Left lung (tissue), 4 donors: ENCODE measurements at regions not wholly inside any gene's neighbourhood (a gene's known extent, or its start where the extent isn't known, plus 50 kb on each side); places are given as distances from the start of the nearest gene placed in this dataset.
"Not testable (repeated sequence)": the region's sequence is repeated elsewhere in the genome, so short reads cannot be mapped to it uniquely, and the experiment has no call there.

Experiments used
- ATAC-seq: fragments of 200-7000 bp; cut with Tn5 transposase; one replicate; pipeline ENCODE4 v1.9.1; 2020; ENCODE audit warnings: moderate library complexity
- DNase-seq, 4 donors: peaks; one replicate each; pipeline ENCODE4 v3.0.0-alpha.2; 2013 to 2020
- H3K27ac ChIP-seq, 2 donors: fragments of 200-600 bp; sonication (generic) in 1 of 2; one replicate each; pipeline versions ENCODE4 v1.5.0 to v1.8.0; 2020 to 2021
- H3K27me3 ChIP-seq, 2 donors: fragments of 200-600 bp; sonication (generic) in 1 of 2; one replicate each; pipeline versions ENCODE4 v1.5.0 to v1.8.0; 2020 to 2021
- H3K36me3 ChIP-seq, 2 donors: fragments of 200-600 bp; sonication (generic) in 1 of 2; one replicate each; pipeline versions ENCODE4 v1.5.0 to v1.8.0; 2020 to 2021
- H3K4me1 ChIP-seq, 2 donors: fragments of 200-600 bp; one replicate each; pipeline ENCODE4 v1.8.0; 2021
- H3K4me3 ChIP-seq, 2 donors: fragments of 200-600 bp; sonication (generic) in 1 of 2; one replicate each; pipeline versions ENCODE4 v1.5.0 to v1.8.0; 2020 to 2021; ENCODE audit warnings: mild to moderate bottlenecking in 1 of 2
- H3K9me3 ChIP-seq, 2 donors: fragments of 200-600 bp; sonication (generic) in 1 of 2; one replicate each; pipeline versions ENCODE4 v1.5.0 to v1.8.0; 2020 to 2021
- CTCF ChIP-seq, 2 donors: fragments of 200-600 bp; sonication (generic) in 1 of 2; IDR thresholded peaks; one replicate each; pipeline versions ENCODE4 v1.5.0 to v1.8.0; 2021; ENCODE audit warnings: antibody characterized with exemption in 2 of 2
- intact Hi-C, 2 donors: fragments of 100-400 bp; cut with DNase I; formaldehyde crosslinking; loops; one replicate each; pipeline versions ENCODE4 v1.11.2 to v1.14.2; 2022
- donor health status: DM: no; HTN: yes; CAD: no.
- donor health status: DM: no; HTN: no; CAD: no.

- intact Hi-C loops, result no loop called here
- peak in 2 of 4 donors; percentile 35 to 40 for DNase-seq
Measured at GRCh38 chr9:115456515-115456914, 338.6 kb upstream of the TNC start.

GRCh38 chr9:115461280-115461679 is 343.3 kb upstream of the TNC start:
- Histone ChIP-seq H3K27me3 (no peaks in the 10 kb centered on the region), H3K27ac (no peak overlapping the region), H3K4me1 (no peaks in the 10 kb centered on the region), H3K36me3 (no peaks in the 10 kb centered on the region), H3K4me3 (no peak overlapping the region), H3K9me3 (no peaks in the 10 kb centered on the region)
- no peak for ATAC-seq
- TF ChIP-seq CTCF (IDR thresholded peaks at IDR 0.05), result no peak
- intact Hi-C loops, result no loop called here
- no peak for DNase-seq

More at GRCh38 chr9:115456515-115456914, 338.6 kb upstream of the TNC start:
- Histone ChIP-seq H3K27ac (peak overlapping the region in 1 of 2 donors; percentile 4), H3K4me1 (no peaks in the 10 kb centered on the region), H3K9me3 (no peaks in the 10 kb centered on the region), H3K27me3 (no peaks in the 10 kb centered on the region), H3K36me3 (no peaks in the 10 kb centered on the region), H3K4me3 (no peak overlapping the region)
- peak; percentile 19 for ATAC-seq
- TF ChIP-seq CTCF (IDR thresholded peaks at IDR 0.05), result no peak

- H3K4me1 ChIP-seq, result no peaks in the 10 kb centered on the region
- H3K36me3 ChIP-seq, result no peaks in the 10 kb centered on the region
- H3K4me3 ChIP-seq, result no peak overlapping the region
- intact Hi-C loops, result no loop called here
- no peak for TF ChIP-seq CTCF (IDR thresholded peaks at IDR 0.05)
- no peak overlapping the region for H3K27ac ChIP-seq
- DNase-seq (no peak), ATAC-seq (no peak)
- no peaks in the 10 kb centered on the region for H3K9me3 ChIP-seq
- H3K27me3 ChIP-seq, result no peaks in the 10 kb centered on the region
Measured at GRCh38 chr9:115462623-115463022, 344.7 kb upstream of the TNC start.

GRCh38 chr9:115466756-115467155 is 348.8 kb upstream of the TNC start:
- ATAC-seq (peak; percentile 23), DNase-seq (peak in 1 of 4 donors; percentile 6)
- H3K27me3 ChIP-seq, result no peaks in the 10 kb centered on the region
- peaks cover 0 to 5% of the 10 kb centered on the region in 2 donors for H3K9me3 ChIP-seq
- H3K36me3 ChIP-seq, result no peaks in the 10 kb centered on the region
- TF ChIP-seq CTCF (IDR thresholded peaks at IDR 0.05), result no peak
- no peak overlapping the region for H3K4me3 ChIP-seq
- no peaks in the 10 kb centered on the region for H3K4me1 ChIP-seq
- intact Hi-C loops, result no loop called here
- H3K27ac ChIP-seq, result no peak overlapping the region

GRCh38 chr9:115469841-115470240 is 351.9 kb upstream of the TNC start:
- intact Hi-C loops, result no loop called here
- no peak overlapping the region for H3K27ac ChIP-seq
- no peak for TF ChIP-seq CTCF (IDR thresholded peaks at IDR 0.05)
- peaks cover 0 to 5% of the 10 kb centered on the region in 2 donors for H3K9me3 ChIP-seq
- H3K4me3 ChIP-seq, result no peak overlapping the region
- ATAC-seq, result no peak
- no peaks in the 10 kb centered on the region for H3K4me1 ChIP-seq
- no peak for DNase-seq
- H3K27me3 ChIP-seq, result no peaks in the 10 kb centered on the region
- H3K36me3 ChIP-seq, result no peaks in the 10 kb centered on the region

GRCh38 chr9:115473032-115473431 is 355.1 kb upstream of the TNC start:
- DNase-seq, H3K36me3 ChIP-seq, H3K27ac ChIP-seq, intact Hi-C loops, H3K9me3 ChIP-seq, ATAC-seq, H3K4me3 ChIP-seq, H3K27me3 ChIP-seq, H3K4me1 ChIP-seq: not testable (repeated sequence)
